ENCODE measurements at regions not wholly inside any gene's neighbourhood (a gene's known extent, or its start where the extent isn't known, plus 50 kb on each side); places are given as distances from the start of the nearest gene placed in this dataset.

DNA sequence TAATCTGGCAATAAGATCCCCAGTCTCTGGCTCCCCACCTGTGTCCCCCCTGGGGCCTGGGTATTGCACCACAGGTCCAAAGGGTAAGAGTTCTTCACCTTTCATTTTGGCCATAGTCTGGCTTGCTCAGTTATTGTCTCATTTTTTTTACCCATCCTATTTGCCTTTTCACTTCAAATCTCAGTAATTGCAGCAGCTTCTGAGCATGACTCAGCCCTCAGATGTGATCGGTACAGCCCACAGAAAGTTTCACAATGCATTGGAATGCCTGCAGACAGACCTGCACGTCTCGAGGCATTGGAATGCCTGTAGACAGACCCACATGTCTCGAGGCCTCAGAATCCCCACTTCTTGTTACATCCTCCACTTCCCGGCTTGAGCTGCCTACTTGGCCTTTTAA is 173.6 kb downstream of the NUFIP1 start:
- TF ChIP-seq, protein P1, sequence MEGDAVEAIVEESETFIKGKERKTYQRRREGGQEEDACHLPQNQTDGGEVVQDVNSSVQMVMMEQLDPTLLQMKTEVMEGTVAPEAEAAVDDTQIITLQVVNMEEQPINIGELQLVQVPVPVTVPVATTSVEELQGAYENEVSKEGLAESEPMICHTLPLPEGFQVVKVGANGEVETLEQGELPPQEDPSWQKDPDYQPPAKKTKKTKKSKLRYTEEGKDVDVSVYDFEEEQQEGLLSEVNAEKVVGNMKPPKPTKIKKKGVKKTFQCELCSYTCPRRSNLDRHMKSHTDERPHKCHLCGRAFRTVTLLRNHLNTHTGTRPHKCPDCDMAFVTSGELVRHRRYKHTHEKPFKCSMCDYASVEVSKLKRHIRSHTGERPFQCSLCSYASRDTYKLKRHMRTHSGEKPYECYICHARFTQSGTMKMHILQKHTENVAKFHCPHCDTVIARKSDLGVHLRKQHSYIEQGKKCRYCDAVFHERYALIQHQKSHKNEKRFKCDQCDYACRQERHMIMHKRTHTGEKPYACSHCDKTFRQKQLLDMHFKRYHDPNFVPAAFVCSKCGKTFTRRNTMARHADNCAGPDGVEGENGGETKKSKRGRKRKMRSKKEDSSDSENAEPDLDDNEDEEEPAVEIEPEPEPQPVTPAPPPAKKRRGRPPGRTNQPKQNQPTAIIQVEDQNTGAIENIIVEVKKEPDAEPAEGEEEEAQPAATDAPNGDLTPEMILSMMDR (IDR thresholded peaks at IDR 0.05 in 8 of 11, conservative IDR thresholded peaks at IDR 0.05 in 3 of 11), result no peak
- TF ChIP-seq POLR2A (IDR thresholded peaks at IDR 0.05), result no peak
- no peak for TF ChIP-seq POLR2AphosphoS5 (IDR thresholded peaks at IDR 0.05)

All from spleen (tissue), 7 donors.